Liver (tissue), 3 donors: ENCODE measurements at regions not wholly inside any gene's neighbourhood (a gene's known extent, or its start where the extent isn't known, plus 50 kb on each side); places are given as distances from the start of the nearest gene placed in this dataset.

Experiments used
- EGR1 ChIP-seq, 2 donors: IDR thresholded peaks; 2 replicates each; pipeline ENCODE4 v1.6.1; 2016 to 2018; ENCODE audit warnings: antibody characterized with exemption in 2 of 2, low read depth in 2 of 2
- FOXA1 ChIP-seq: IDR thresholded peaks from 2 replicates; pipeline ENCODE4 v1.6.1; 2016; ENCODE audit warnings: antibody characterized with exemption
- NR2F2 ChIP-seq: IDR thresholded peaks from 2 replicates; pipeline ENCODE4 v1.6.1; 2016; ENCODE audit warnings: antibody characterized with exemption
- RAD21 ChIP-seq, 2 donors: IDR thresholded peaks; 2 replicates each; pipeline ENCODE4 v1.6.1; 2016; ENCODE audit warnings: antibody characterized with exemption in 2 of 2, mild to moderate bottlenecking in 2 of 2
- SP1 ChIP-seq: IDR thresholded peaks from 2 replicates; pipeline ENCODE4 v1.6.1; 2018; ENCODE audit warnings: antibody characterized with exemption, mild to moderate bottlenecking
- TAF1 ChIP-seq: conservative IDR thresholded peaks from 2 replicates; pipeline ENCODE4 v1.6.1; 2016; ENCODE audit warnings: antibody characterized with exemption, mild to moderate bottlenecking
- YY1 ChIP-seq: IDR thresholded peaks from 2 replicates; pipeline ENCODE4 v1.6.1; 2016; ENCODE audit warnings: antibody characterized with exemption, mild to moderate bottlenecking
- TF ChIP-seq, protein P1 (sequence below): IDR thresholded peaks from 2 replicates; pipeline ENCODE4 v1.6.1; 2016; ENCODE audit warnings: antibody characterized with exemption
- TF ChIP-seq, protein P2 (sequence below): fragments of 150-350 bp; IDR thresholded peaks from 2 replicates; pipeline ENCODE4 v1.5.1; 2017; ENCODE audit warnings: improper control_type of control experiment, low read depth, low read length; ENCODE audit not compliant: missing input control
- TF ChIP-seq, protein P3 (sequence below): IDR thresholded peaks from 2 replicates; pipeline ENCODE4 v1.6.1; 2016; ENCODE audit warnings: antibody characterized with exemption, mild to moderate bottlenecking
- donor health status: healthy.
- donor health status: healthy.

DNA sequence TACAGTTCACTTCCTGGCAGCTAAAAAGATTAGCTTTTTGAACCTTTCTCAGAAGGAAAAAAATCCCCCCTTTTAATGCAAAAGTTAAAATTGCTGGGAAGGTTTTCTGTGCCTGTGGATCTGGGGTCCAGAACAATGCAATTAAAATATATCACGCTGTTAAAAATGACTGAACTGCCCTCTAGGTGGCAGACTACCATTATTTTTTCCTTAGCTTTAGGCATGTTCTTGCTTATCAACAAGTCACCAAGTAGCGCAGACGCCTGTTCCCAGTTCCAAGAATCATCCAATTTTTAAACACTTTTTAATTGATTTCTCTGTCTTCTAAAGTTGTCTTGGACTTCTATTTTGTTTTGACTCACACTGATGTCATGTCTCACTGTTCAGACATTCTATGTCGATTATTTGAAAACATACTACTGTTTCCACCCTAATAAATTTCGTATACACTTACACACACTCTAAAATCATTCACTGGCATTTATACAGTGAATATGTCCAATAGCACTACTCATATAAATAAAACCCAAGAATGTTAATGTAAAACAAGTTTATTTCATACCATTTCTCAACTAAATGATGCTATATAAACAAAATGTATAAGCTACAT, 661.6 kb downstream of the RAPGEF2 start:
- TF ChIP-seq, protein P1, sequence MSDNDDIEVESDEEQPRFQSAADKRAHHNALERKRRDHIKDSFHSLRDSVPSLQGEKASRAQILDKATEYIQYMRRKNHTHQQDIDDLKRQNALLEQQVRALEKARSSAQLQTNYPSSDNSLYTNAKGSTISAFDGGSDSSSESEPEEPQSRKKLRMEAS, result no peak
- peak; percentile 72 to 75 for TF ChIP-seq RAD21 (IDR thresholded peaks at IDR 0.05)
- TF ChIP-seq, protein P2, sequence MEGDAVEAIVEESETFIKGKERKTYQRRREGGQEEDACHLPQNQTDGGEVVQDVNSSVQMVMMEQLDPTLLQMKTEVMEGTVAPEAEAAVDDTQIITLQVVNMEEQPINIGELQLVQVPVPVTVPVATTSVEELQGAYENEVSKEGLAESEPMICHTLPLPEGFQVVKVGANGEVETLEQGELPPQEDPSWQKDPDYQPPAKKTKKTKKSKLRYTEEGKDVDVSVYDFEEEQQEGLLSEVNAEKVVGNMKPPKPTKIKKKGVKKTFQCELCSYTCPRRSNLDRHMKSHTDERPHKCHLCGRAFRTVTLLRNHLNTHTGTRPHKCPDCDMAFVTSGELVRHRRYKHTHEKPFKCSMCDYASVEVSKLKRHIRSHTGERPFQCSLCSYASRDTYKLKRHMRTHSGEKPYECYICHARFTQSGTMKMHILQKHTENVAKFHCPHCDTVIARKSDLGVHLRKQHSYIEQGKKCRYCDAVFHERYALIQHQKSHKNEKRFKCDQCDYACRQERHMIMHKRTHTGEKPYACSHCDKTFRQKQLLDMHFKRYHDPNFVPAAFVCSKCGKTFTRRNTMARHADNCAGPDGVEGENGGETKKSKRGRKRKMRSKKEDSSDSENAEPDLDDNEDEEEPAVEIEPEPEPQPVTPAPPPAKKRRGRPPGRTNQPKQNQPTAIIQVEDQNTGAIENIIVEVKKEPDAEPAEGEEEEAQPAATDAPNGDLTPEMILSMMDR, result peak; percentile 53
- no peak for TF ChIP-seq YY1
- TF ChIP-seq, protein P3, sequence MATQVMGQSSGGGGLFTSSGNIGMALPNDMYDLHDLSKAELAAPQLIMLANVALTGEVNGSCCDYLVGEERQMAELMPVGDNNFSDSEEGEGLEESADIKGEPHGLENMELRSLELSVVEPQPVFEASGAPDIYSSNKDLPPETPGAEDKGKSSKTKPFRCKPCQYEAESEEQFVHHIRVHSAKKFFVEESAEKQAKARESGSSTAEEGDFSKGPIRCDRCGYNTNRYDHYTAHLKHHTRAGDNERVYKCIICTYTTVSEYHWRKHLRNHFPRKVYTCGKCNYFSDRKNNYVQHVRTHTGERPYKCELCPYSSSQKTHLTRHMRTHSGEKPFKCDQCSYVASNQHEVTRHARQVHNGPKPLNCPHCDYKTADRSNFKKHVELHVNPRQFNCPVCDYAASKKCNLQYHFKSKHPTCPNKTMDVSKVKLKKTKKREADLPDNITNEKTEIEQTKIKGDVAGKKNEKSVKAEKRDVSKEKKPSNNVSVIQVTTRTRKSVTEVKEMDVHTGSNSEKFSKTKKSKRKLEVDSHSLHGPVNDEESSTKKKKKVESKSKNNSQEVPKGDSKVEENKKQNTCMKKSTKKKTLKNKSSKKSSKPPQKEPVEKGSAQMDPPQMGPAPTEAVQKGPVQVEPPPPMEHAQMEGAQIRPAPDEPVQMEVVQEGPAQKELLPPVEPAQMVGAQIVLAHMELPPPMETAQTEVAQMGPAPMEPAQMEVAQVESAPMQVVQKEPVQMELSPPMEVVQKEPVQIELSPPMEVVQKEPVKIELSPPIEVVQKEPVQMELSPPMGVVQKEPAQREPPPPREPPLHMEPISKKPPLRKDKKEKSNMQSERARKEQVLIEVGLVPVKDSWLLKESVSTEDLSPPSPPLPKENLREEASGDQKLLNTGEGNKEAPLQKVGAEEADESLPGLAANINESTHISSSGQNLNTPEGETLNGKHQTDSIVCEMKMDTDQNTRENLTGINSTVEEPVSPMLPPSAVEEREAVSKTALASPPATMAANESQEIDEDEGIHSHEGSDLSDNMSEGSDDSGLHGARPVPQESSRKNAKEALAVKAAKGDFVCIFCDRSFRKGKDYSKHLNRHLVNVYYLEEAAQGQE, result no peak
- TF ChIP-seq SP1, result no peak
- TF ChIP-seq EGR1 (IDR thresholded peaks at IDR 0.05; ENCODE audit: low read depth in 2 of 2), result no peak
- TF ChIP-seq NR2F2, result no peak
- no peak for TF ChIP-seq TAF1
- no peak for TF ChIP-seq FOXA1
